ENCODE measurements at regions not wholly inside any gene's neighbourhood (a gene's known extent, or its start where the extent isn't known, plus 50 kb on each side); places are given as distances from the start of the nearest gene placed in this dataset.

DNA sequence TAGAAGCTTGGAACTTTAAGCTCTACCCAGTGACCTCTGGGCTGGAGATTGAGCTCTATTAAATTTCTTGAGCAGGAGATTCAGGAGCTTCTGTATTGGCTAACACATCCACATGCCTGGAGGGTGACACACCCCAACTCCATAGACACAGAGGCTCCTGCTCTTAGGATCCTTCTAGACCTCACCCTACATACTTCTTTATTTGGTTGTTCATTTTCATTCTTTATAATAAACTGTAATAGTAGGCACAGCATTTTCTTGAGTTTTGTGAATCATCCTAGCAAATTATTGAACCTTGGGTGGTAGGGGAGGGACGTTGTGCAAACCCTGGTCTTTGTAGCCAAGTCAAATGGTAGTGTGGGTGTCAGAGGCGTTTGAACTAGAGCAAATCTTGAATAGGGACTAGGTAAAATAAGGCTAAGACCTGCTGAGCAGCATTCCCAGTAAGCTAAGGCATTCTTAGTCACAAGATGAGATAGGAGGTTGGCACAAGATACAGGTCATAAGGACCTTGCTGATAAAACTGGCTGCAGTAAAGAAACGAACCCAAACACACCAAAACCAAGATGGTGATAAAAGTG lies 323.8 kb upstream of the GALNT5 start:
- H3K4me1 Mint-ChIP-seq (ENCODE audit: low read depth) = no peaks in the 10 kb centered on the region
- H3K27ac Mint-ChIP-seq (ENCODE audit: unreplicated experiment) = no peak overlapping the region
- TF ChIP-seq, protein P1, sequence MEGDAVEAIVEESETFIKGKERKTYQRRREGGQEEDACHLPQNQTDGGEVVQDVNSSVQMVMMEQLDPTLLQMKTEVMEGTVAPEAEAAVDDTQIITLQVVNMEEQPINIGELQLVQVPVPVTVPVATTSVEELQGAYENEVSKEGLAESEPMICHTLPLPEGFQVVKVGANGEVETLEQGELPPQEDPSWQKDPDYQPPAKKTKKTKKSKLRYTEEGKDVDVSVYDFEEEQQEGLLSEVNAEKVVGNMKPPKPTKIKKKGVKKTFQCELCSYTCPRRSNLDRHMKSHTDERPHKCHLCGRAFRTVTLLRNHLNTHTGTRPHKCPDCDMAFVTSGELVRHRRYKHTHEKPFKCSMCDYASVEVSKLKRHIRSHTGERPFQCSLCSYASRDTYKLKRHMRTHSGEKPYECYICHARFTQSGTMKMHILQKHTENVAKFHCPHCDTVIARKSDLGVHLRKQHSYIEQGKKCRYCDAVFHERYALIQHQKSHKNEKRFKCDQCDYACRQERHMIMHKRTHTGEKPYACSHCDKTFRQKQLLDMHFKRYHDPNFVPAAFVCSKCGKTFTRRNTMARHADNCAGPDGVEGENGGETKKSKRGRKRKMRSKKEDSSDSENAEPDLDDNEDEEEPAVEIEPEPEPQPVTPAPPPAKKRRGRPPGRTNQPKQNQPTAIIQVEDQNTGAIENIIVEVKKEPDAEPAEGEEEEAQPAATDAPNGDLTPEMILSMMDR (IDR thresholded peaks at IDR 0.05) = no peak

DNA sequence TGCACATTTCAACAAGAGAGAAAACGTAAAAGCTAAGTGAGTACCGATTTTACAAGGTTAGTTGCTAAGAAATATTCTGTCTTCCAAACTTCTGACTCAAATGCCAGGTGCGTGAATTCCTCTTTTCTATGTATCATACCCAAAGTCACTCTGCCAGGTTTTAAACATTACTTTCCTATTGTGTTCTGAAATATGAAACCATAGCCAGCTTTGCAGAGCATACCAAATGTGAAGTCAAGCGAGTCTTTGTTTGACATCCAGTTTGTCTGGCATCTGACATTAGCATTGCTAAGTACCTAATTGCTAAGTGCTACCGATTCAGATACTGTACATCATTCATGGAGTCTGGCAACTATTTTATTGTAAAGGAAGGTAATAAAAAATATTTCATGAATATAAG lies 321.9 kb upstream of the GALNT5 start:
- Mint-ChIP-seq H3K27ac (ENCODE audit: unreplicated experiment) (no peak overlapping the region), H3K4me3 (ENCODE audit: unreplicated experiment) (no peak overlapping the region), H3K4me1 (ENCODE audit: low read depth) (no peaks in the 10 kb centered on the region), H3K36me3 (ENCODE audit: low read depth) (peaks cover 2% of the 10 kb centered on the region), H3K9me3 (ENCODE audit: low read depth) (no peaks in the 10 kb centered on the region), H3K27me3 (ENCODE audit: low read depth) (peaks cover 5% of the 10 kb centered on the region)
- DNase-seq (ENCODE audit: low spot score) = no peak
- TF ChIP-seq, protein P1 (IDR thresholded peaks at IDR 0.05) = no peak

More for the DNA sequence above, 323.8 kb upstream of the GALNT5 start:
- Mint-ChIP-seq H3K27me3 (ENCODE audit: low read depth) (peaks cover 5% of the 10 kb centered on the region), H3K9me3 (ENCODE audit: low read depth) (no peaks in the 10 kb centered on the region), H3K4me3 (ENCODE audit: unreplicated experiment) (no peak overlapping the region), H3K36me3 (ENCODE audit: low read depth) (peaks cover 2% of the 10 kb centered on the region)
- no peak for DNase-seq (ENCODE audit: low spot score)

- Mint-ChIP-seq H3K4me3 (ENCODE audit: unreplicated experiment) (no peak overlapping the region), H3K27ac (ENCODE audit: unreplicated experiment) (no peak overlapping the region), H3K27me3 (ENCODE audit: low read depth) (peaks cover 7% of the 10 kb centered on the region), H3K36me3 (ENCODE audit: low read depth) (peaks cover 2% of the 10 kb centered on the region), H3K9me3 (ENCODE audit: low read depth) (no peaks in the 10 kb centered on the region), H3K4me1 (ENCODE audit: low read depth) (no peaks in the 10 kb centered on the region)
- no peak for DNase-seq (ENCODE audit: low spot score)
- TF ChIP-seq, protein P1 (IDR thresholded peaks at IDR 0.05) = no peak
Observed at GRCh38 chr2:156937430-156937829, 320.1 kb upstream of the GALNT5 start.

DNA sequence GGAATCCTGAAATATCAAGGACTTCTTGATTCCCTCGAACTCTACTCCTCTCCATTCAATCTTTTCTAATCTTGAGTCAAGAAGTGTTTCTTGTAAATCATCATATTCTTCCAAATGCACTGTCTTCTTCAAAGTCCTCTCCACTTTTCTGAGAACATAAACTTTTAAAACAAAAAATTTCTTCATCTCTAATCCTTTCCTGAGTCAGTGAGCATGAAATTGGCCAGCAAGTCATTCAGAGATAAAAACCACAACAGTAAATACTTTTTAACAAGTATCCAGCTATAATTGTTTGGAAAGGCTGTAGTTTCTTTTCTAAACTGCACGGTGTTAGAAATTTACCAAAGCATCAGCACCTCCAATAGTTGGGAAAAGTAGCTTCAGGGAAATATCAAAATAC lies 312.6 kb upstream of the GALNT5 start:
- no peaks in the 10 kb centered on the region for H3K36me3 Mint-ChIP-seq (ENCODE audit: low read depth)
- TF ChIP-seq, protein P1 (IDR thresholded peaks at IDR 0.05) = no peak
- no peak overlapping the region for H3K4me3 Mint-ChIP-seq (ENCODE audit: unreplicated experiment)
- no peak overlapping the region for H3K27ac Mint-ChIP-seq (ENCODE audit: unreplicated experiment)
- peaks cover 8% of the 10 kb centered on the region for H3K27me3 Mint-ChIP-seq (ENCODE audit: low read depth)
- H3K4me1 Mint-ChIP-seq (ENCODE audit: low read depth) = no peaks in the 10 kb centered on the region
- DNase-seq (ENCODE audit: low spot score) = no peak
- peaks cover 4% of the 10 kb centered on the region for H3K9me3 Mint-ChIP-seq (ENCODE audit: low read depth)

GRCh38 chr2:156947261-156947660 lies 310.2 kb upstream of the GALNT5 start:
- no peak for DNase-seq (ENCODE audit: low spot score)
- Mint-ChIP-seq H3K36me3 (ENCODE audit: low read depth) (no peaks in the 10 kb centered on the region), H3K27me3 (ENCODE audit: low read depth) (peaks cover 6% of the 10 kb centered on the region), H3K4me3 (ENCODE audit: unreplicated experiment) (no peak overlapping the region), H3K27ac (ENCODE audit: unreplicated experiment) (no peak overlapping the region), H3K9me3 (ENCODE audit: low read depth) (peaks cover 22% of the 10 kb centered on the region), H3K4me1 (ENCODE audit: low read depth) (no peaks in the 10 kb centered on the region)
- TF ChIP-seq, protein P1 (IDR thresholded peaks at IDR 0.05) = no peak
